Epithelial cell of proximal tubule (primary cell): ENCODE measurements at regions not wholly inside any gene's neighbourhood (a gene's known extent, or its start where the extent isn't known, plus 50 kb on each side); places are given as distances from the start of the nearest gene placed in this dataset.

Experiments
- DNase-seq: peaks from one replicate; pipeline ENCODE4 v3.0.0-alpha.2; 2011; ENCODE audit warnings: low read depth
- H3K4me3 ChIP-seq: 2 replicates; pipeline ENCODE4 v1.5.1; 2011; ENCODE audit warnings: low read depth, mild to moderate bottlenecking, low read length
- TF ChIP-seq, protein P1 (sequence below): conservative IDR thresholded peaks from 2 replicates; pipeline ENCODE4 v1.5.1; 2012; ENCODE audit warnings: low read depth, mild to moderate bottlenecking, low read length

DNA sequence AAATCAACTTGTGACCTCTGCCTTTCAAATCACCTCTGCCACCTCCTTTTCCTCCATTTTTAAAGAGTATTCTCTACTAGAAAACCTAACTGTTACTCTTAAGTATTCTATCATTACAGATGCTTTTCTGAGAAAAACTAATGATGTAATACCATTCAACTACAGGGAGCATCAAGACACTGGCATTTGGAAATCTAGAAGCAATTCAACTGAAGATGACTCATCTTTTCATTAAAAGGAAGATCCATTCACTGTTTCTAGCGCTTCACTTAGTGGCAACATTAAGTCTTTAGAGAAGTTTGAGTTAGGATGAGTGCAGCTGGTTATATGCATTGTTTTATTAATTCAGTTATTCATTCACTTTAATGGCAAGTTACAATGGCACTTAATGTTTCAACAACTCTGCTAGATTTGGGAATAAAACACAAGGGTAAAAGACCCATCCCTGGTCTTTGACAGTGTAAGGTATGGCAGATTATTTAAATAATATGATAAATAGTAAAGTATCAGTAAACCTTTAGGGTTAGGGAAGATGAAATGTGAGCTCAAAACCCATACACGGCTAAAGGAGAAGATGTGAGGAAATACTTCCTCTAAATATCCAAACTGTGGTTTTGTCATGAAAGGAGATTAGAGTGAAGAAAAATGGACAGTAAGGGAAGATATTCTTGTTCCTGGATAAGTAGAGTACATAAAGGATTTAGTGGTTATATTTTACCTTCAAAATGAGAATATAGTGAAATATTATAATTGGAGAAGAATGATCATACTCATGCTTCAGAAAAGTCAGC, 61.7 kb downstream of the KCNJ2 start:
- no peak overlapping the region for H3K4me3 ChIP-seq
- TF ChIP-seq, protein P1, sequence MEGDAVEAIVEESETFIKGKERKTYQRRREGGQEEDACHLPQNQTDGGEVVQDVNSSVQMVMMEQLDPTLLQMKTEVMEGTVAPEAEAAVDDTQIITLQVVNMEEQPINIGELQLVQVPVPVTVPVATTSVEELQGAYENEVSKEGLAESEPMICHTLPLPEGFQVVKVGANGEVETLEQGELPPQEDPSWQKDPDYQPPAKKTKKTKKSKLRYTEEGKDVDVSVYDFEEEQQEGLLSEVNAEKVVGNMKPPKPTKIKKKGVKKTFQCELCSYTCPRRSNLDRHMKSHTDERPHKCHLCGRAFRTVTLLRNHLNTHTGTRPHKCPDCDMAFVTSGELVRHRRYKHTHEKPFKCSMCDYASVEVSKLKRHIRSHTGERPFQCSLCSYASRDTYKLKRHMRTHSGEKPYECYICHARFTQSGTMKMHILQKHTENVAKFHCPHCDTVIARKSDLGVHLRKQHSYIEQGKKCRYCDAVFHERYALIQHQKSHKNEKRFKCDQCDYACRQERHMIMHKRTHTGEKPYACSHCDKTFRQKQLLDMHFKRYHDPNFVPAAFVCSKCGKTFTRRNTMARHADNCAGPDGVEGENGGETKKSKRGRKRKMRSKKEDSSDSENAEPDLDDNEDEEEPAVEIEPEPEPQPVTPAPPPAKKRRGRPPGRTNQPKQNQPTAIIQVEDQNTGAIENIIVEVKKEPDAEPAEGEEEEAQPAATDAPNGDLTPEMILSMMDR, result no peak
- DNase-seq, result no peak

DNA sequence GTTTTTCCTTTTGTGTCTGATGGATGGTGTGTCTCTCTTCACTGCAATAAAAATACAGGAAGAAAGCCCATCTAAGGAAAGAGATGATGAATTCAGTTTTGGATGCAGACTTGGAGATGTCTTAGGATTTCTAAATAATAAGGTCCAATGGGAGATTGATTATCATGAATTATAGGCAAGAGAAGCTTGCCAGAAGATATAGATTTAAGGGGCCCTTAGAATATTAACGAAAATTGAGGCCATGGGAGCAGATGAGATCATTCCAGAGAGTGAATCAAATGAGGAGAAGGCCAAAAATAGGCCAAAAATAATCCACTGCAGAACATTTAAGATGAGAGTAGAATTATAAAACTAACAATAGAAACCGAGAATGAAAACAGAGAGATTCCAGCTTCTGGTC, 63.1 kb downstream of the KCNJ2 start:
- TF ChIP-seq, protein P1, result no peak
- DNase-seq, result no peak
- no peak overlapping the region for H3K4me3 ChIP-seq

DNA sequence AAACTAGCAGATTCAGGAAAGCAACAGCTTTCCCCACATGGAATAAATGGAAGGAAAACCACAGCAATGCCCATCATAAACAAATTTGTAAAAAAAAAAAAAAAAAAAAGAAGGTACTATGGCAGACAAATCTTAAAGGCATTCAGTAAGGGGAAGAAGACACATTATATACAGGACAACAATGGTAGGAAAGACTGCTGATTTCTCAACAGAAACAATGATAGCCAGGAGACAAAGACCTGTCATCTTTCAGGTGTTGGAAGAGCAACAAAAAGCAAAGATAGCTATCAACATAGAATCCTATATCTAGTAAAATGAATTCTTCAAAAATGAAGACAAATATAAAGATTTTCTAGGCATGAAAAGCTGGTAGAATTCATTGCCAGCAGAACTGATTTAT, 65.9 kb downstream of the KCNJ2 start:
- TF ChIP-seq, protein P1, result no peak
- no peak for DNase-seq
- H3K4me3 ChIP-seq, result no peak overlapping the region

DNA sequence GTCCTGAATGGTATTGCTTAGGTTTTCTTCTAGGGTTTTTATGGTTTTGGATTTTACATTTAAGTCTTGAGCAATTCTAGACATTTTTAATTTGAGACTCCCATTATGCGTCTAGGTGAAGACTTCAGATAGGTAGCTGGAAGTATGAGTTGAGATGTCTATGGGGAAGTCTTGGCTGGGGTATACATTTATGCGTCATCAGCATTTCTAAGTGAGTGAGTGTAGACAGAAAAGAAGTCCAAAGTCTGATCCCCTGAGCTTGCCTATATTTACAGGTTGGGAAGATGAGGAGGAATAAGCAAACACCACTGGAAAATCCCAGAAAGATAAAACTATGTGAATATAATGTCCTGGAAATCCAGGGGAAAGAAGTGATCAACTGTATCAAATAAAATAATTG, 68.9 kb downstream of the KCNJ2 start:
- DNase-seq, result no peak
- H3K4me3 ChIP-seq, result no peak overlapping the region
- TF ChIP-seq, protein P1, result no peak

DNA sequence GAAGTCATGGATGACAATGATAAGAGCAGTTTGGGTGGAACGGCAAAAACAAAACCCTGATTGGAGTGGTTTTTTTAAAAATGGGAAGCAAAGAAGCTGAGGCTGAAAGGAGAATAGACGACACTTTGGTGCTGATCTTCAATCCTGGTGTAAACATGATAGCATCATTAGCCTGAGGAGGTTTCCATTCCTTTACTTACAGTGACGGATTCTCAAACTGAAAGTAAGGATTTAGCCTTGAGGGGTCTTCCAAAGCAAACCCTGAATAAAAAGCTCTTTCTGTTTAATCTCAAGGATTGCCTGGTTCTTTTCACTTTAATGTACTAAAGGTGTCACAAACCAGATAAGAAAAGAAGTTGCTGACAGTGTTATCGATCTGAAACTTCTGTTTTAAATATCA, 69.3 kb downstream of the KCNJ2 start:
- TF ChIP-seq, protein P1, result no peak
- no peak for DNase-seq
- H3K4me3 ChIP-seq, result no peak overlapping the region

DNA sequence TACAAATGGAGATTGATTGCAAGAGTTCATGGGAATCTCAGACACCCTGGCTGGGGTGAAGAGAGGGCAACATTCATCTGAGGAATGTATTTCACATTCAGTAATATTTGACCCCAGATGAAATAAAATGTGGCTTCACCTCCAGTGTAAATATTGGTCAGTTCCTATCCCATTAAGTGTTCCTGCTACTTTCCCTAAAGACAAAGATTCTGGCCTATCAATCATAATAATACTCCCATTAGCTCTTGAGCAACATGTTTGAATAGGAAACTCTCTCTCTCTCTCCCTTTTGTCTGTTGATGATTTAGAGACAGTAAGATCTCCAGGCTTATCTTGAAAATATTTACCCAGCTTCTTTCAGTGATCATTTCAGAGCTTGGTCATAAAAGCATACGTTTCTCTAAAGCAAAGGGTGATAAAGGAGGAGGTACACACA, 70.1 kb downstream of the KCNJ2 start:
- H3K4me3 ChIP-seq, result no peak overlapping the region
- TF ChIP-seq, protein P1, result no peak
- DNase-seq, result no peak

DNA sequence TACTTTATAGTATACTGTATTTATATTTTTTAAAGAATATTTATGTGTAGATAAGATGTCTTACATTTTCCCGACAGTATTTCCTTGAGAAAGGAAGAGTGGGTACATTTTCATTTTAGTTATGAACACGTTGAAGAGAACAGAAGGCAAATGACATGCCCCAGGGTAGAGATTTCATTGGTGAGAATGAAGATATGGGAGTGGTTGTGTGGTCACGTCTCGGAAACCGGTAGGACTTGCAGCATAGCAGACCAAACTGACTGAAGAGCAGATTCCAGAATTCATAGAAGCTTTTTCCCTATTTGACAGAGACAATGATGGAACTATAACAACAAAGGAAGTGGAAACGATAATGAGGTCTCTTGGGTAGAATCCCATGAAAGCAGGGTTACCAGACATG, 71.7 kb downstream of the KCNJ2 start:
- DNase-seq, result no peak
- TF ChIP-seq, protein P1, result no peak
- H3K4me3 ChIP-seq, result no peak overlapping the region
